ENCODE measurements at regions not wholly inside any gene's neighbourhood (a gene's known extent, or its start where the extent isn't known, plus 50 kb on each side); places are given as distances from the start of the nearest gene placed in this dataset.

- H3K27ac ChIP-seq: no peak overlapping the region
- TF ChIP-seq CTCF (conservative IDR thresholded peaks at IDR 0.05): no peak
Observed at GRCh38 chr15:97096303-97096835, 765.9 kb downstream of the NR2F2 start.

- no peak for TF ChIP-seq CTCF (conservative IDR thresholded peaks at IDR 0.05)
Observed at GRCh38 chr15:97099040-97099439, 768.5 kb downstream of the NR2F2 start.

GRCh38 chr15:97101572-97101971 is 771.1 kb downstream of the NR2F2 start:
- no peak overlapping the region for H3K27ac ChIP-seq
- TF ChIP-seq CTCF (conservative IDR thresholded peaks at IDR 0.05): no peak

More at GRCh38 chr15:97099040-97099439, 768.5 kb downstream of the NR2F2 start:
- no peak overlapping the region for H3K27ac ChIP-seq

GRCh38 chr15:97114900-97115760 is 784.6 kb downstream of the NR2F2 start:
- H3K27ac ChIP-seq: no peak overlapping the region
- TF ChIP-seq CTCF (conservative IDR thresholded peaks at IDR 0.05): no peak

- no peak overlapping the region for H3K27ac ChIP-seq
- no peak for TF ChIP-seq CTCF (conservative IDR thresholded peaks at IDR 0.05)
Observed at GRCh38 chr15:97115761-97116070, 785.2 kb downstream of the NR2F2 start.

GRCh38 chr15:97124790-97125189 is 794.3 kb downstream of the NR2F2 start:
- H3K27ac ChIP-seq: no peak overlapping the region
- no peak for TF ChIP-seq CTCF (conservative IDR thresholded peaks at IDR 0.05)

GRCh38 chr15:97126553-97127233 is 796.2 kb downstream of the NR2F2 start:
- no peak overlapping the region for H3K27ac ChIP-seq
- TF ChIP-seq CTCF (conservative IDR thresholded peaks at IDR 0.05): no peak
